Stimulated activated naive CD4-positive, alpha-beta T cell (primary cell): ENCODE measurements at regions not wholly inside any gene's neighbourhood (a gene's known extent, or its start where the extent isn't known, plus 50 kb on each side); places are given as distances from the start of the nearest gene placed in this dataset.
A peak's percentile ranks its signal among the peaks of the same experiment; 100 is the strongest.

ENCODE experiments used
- DNase-seq, 6 experiments: peaks; one replicate each; lab custom pipeline; 2025; lab: John Stamatoyannopoulos, UW

DNA sequence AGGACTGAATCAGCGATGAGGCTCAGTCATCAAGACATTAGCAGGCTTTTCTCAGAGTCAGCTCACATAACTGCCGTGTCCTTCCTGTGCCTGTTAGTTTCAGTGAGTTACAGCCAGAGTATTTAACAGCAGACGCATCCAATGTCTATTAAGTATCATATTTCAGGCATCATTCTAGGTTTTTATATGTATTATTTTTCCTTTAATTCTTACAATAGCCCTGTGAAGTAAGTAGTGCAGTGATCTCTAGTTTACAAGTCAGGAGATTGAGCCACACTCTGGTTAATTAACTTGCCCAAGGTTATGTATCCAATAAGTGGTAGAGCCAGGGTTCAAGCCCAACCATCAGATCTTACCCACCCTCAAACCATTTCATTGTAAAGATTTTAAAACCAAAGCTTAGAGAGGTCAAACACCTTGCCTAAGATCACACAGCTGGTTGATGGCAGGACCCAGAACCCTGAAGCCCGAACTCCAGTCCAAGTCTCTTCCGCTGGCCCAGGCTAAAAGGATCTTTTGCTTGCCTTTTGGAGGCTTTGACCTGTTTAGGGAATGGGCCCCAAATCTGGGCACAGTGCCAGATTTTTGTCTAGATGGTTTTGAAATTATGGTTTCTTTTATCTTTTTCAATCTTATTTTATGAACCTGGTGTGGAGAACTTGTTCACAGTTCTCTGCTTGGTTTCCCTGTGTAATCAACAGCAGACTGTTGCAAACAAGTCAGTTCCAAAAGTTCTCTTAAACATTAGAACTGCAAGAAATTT is 261.2 kb upstream of the CLINT1 start:
- DNase-seq, result no peak

DNA sequence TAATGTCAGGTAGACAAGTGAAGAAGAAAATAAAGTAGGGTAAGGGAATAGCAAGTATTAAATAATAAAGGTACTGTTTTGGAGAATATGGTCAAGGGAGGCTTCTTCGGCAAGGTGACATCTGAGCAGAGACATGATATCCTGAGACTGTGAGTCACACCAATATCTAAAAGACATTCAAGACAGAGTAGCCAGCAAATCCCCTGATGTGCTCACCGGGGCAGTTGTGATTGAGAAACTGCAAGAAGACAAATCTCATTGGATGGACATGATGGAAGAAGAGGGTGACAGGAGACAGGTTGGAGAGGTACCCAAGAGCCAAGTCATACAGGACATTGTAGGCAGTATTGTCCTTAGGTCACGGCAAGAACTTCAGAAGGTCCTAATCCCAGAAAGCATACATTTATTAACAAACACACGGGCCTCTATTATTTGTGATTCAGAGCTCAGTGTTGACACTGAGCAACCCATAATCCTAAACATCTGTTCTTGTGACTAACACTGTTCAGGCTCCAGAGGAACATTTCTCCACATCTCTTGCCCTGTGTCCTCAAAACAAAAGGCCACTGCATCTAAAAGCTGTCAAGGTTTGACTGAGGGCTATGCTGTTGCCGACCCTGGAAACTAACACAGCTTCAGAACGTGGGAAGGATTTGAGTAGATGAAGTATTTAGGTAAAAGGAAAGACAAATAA is 258.7 kb upstream of the CLINT1 start:
- no peak for DNase-seq

DNA sequence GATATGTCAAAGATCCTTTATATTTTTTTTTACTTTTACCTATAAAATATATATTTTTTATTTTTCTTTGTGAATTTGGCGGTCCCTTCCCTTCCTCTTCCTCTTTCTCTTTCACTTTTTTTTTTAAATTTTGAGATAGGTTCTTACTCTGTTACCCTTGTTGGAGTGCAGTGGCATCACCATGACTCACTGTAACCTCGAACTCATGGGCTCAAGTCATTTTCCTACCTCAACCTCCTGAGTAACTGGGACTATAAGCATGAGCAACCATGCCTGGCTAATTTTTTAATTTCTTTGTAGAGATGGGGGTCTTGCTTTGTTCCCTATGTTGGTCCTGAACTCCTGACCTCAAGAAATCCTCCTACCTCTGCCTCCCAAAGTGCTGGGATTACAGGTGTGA is 258.0 kb upstream of the CLINT1 start:
- no peak for DNase-seq

DNA sequence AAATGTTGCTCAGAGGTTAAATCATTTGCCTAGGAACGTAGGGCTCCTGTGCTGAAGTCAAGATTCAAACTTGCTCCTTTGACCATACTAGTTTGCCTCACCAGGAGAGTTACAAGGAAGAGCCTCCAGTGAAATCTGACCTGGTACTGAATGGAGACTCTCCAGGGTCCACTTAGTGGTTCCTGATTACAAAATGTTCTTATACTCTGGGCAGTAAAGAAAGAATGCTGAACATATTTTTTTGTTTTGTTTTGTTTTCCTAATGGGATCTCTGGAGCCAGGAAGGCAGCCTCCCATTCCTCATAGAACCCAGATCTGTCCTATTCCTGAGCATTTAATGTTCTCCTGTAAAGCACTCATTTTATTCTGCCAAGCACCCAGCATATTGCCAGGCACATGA is 256.5 kb upstream of the CLINT1 start:
- DNase-seq, result no peak

DNA sequence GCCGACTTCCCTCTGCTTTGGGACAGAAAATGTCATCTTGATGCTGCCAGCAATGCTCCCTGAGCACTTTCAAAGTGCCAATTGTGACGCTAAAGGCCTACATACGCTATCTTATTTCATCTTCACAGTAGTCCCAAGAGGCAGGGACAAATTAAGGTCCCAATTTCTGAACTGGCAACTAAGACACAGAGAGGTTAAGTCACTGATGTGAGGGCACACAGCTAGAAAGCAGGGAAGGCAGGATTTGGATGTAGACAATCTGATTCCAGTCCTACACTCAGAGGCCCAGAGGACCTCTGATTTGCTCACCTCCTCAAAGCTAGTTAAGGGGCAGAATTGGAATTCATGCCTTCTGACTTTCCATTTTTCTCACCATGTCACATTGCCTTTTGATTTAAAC is 249.2 kb upstream of the CLINT1 start:
- no peak for DNase-seq

DNA sequence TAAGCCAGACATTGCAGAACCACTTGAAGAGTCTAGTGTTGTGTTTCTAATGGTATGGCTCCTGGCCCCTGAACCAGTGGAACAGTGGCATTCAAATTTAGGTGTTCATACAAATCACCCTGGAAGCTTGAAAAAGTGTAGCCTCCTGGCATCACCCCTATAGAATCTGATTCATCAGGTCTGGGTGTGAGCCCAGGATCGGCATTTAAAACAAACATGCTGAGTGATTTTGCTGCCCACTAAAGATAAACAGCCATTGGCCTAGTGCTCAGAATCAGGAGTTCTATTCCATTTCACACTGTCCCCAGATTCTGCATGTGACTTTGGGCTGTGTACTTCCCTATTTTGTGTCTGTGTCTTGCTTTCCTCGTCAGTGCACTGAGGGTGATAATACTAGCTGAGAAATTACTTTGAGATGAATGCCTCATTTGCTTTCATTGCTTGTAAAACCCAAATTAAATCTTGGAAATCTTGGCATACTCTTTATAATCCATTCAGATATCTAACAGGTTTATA is 241.5 kb upstream of the CLINT1 start:
- no peak for DNase-seq

DNA sequence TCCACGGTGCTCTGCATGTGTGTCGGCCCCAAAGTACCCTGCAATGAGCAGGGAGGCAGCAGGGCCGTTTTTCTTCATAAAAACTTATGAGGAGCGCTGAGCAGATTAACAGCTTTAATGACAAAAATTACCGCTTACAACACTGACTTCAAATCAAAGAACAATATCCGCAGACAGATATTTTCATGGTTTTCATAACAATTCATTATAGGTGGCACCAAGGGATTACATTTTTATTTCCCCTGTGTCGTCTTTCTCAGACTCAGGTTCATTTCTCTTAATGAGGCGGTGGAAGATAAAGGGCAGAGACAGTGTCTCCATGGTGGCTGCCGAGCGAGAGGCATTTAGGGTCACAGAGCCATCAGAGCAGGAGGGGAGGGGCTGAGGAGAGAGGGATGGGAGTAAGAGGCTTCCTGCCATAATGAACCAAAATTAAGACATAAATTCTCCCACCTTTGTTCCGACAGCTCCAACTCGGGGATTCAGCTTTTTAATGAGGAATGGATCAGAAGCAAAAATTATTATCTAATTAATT is 240.7 kb upstream of the CLINT1 start:
- DNase-seq, result no peak

DNA sequence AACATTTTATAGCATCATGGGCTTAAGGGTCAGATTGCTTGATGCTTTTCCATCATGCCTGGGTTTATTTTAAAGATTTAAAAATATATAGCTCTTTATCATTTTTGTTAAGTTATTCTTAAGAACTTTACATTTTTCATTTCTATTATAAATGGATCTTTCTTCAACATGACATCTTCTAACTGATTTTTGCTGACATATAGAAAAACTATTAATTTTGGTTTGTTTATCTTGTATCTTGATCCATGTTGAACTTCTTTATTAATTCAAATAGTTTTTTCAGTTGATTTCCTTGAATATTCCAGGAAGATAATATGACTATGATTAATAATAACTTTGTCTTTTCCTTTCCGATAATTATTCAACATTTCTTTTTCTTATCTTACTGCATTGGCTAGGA is 237.9 kb upstream of the CLINT1 start:
- DNase-seq, result no peak

DNA sequence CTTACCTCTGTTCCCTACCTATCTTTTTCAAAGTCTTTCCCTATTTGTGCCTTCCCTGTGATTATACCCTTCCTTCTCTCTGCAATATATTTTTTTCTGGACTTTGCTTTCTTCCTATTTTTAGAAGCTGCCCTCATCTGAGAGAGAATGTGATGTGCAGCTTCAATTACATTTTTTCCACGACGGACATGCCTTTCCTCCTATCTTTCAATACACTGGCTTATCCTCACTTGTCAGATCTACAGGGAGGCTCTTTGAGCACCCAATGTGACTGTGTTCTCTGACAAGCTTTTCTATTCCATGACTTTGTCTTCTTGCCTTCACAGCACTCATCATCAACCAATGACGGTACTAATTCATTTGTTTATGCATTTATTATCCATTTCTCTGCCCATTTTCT is 227.9 kb upstream of the CLINT1 start:
- no peak for DNase-seq

DNA sequence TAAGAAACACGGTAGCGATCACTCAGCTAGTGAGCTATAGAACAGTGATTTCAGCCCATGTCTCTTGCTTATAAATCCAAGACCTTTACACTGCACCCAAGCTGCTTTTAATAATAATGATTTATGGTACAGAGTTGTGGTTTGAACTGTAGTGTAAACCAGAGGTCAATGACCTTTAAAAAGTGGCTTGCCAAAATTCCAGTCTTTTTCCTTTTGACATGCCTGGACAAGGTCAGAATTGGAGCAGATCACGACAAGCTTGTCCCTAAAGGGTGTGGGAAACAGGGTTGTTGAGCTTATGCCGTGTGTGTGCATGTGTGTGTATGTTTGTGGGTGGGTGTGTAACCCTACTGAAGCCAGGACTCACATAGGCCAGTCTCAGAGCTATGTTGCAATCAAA is 225.3 kb upstream of the CLINT1 start:
- no peak for DNase-seq

DNA sequence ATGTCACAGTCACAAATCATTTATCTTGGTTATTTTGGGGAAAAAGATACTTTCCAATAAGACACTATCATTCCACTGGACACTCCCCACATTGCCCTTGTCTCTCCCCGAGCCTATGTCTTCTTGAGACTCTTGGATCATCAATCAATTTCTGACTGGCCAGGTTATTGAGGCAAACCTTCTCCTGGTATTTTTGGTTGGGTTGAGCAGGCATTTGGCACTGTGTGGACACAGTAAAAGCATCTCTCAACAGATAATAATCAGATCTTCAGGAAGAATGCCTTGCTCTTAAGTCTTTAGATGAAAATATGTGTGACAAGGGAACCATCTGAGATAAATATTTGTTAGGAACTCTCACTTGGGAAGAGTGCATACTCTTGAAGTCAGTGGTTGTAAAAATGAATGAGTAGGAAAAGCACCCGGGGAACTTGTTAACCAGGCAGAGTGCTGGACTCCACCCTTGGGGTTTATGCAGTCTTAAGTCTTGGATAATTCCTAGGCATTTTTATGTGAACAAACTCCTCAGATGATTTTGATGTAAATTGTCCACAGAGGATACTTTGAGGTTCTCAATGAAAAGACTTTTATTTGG is 223.8 kb upstream of the CLINT1 start:
- no peak for DNase-seq

DNA sequence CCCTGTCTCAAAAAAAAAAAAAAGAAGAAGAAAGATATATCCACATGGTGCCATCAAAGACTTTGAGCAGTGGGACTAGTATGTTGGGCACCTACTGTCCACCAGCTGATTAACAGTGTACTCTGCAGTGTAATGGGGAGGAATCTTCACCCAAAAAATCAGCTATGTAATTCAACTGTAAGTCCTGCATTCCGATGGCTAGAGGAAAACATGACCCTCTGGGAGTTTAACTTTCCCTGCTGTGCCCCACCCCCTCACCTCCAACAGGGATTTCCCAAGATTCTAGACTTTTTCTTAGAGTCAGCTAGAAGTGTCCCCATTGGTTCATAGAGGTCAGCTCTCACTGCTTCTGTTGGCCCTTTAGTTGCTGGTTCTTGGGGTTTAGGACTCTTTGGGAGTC is 221.2 kb upstream of the CLINT1 start:
- no peak for DNase-seq

DNA sequence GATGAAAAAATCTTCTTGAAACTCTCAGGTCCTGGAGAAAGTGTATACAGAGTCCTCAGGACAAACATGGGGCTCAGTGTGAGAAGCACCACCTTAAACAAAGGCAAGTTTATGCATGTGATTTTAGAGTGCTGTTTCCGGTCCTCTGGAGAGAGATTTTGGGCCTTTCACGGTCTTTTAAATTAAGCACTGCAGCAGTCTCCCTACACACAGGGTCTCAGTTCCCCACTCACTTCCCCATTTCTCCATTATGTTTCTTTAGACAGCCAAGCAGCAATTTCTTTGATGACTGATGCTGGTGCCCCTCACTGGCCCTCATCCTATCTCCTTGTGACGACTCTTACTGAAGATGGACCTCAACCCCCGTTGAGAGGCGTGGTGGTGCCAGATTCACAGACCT is 220.2 kb upstream of the CLINT1 start:
- DNase-seq, result no peak

DNA sequence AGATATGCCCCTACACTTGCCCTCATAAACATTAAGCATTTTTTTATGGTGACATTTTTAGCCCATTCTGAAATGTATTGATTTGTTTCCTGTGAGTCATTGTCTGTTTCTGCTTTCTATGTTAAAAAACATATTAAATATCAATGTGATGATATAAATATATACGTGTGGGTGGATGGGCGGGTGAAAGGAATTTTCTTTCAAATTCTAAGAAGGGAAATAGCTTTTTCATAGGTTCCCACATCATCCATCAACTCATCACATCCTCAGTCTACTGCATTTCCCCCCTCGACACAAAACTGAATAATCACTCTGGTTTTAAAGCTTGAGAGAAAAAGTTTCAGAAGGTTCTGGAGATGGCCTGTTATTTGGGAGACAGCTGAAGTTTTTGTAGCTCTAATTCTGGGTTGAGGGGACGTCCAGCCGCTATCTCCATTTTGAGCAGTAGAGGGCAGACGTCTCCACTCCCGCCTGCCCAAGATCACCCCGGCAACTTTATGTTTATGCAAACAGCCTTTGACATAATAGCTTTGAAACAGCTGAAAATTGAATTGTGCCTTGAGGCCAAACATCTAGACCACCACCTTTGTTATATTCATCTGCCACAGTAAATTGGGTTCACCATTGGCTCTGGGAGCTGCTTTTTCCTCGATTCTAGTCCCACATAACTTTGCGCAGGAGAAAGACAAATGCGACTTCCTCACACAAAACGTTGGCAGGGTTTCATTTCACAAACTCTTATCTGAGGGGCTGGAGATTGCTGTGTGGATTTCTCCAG is 216.2 kb upstream of the CLINT1 start:
- DNase-seq, result peak in 5 of 6 experiments; percentile 4 to 53 (median 33)

DNA sequence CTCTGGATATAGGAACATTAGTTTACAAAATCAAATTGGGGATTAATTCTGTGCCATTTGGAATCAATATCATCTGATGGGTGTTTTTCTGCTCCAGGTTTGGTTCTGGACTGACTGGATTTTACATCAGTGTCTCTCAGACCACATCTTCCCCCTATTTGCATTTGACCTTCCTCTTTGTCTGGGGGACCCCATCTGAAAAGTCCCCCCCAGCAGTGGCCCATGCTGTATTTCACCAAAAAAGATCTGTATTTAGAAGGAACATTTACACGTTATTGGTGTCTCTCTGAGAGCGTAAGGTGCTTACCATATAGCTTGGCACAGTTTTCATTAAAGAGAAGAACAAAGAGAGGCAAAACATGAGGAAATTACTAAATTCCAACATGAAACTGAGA is 215.6 kb upstream of the CLINT1 start:
- DNase-seq, result no peak

DNA sequence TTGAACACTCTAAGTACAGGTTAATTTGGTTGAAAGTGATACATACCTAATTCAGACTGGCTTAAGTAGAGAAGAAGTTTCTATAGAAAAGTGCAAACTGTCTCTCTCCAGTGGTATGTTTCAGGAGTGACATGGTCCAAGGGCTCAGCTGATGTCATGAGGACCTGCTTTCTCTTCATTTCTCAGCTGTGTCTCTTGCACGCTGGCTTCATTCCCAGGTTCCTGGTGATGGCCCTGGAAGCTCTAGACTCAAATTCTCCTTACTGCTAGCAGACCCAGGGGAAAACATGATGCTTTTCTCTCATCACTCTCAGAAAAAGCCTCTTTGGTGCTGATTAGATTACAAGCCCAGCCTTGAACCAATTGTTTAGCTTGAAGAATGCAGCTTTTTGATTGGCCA is 211.9 kb upstream of the CLINT1 start:
- DNase-seq, result no peak

DNA sequence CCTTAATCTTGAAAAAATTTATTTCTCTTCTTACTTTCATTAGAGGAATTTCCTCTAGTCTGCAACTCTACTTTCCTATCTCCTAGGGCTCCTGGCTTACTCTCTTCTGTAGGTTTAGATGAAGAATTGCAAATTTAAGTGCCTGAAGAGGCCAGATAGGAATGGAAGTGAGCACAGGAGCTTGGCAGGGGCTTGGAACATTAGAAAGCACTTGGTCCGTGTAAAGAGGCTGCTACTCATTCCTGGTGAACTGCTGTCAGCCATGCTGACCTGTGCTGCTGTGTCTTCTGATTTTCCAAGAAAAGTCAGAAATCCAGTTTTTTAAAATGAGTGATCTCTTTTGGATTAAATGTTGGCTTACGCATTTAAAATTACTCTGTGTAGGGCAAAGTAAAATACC is 210.9 kb upstream of the CLINT1 start:
- DNase-seq, result no peak

DNA sequence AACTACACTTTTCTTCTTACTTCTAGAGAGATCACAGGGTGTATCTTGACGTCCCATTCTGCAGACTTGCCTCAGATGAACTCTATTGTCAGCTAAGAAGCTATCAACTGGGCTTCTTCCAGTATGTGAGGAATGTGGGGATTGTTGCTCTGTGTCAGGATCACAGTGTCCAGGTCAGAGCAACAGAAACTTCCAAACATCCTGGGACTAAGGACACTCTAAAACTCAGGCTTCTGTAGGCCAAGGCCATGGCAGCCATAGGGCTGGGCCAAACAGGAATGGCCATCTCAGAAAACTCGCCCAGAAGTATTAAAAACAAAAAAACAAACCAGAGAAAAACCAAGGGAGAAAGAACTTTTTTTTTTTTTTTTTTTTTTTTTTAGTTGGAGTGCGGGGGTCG is 210.0 kb upstream of the CLINT1 start:
- no peak for DNase-seq

DNA sequence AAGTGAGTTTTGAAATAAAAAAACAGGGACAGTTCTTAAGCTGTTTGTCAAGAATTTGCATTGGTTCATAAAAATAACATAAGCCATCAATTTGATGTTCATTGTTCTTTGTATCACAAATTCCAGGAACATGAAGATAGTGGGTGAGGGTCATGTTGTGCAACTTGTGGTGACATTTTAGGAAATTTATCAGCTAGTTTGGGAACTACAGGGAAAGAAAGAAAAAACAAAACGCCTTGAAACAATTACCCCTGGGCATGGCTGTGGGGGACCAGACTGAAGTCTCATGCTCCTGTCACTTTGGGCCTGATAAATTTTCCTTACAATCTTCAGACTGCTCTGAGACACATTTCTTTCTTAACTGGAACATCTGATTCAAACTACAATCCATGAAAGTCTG is 207.1 kb upstream of the CLINT1 start:
- no peak for DNase-seq

DNA sequence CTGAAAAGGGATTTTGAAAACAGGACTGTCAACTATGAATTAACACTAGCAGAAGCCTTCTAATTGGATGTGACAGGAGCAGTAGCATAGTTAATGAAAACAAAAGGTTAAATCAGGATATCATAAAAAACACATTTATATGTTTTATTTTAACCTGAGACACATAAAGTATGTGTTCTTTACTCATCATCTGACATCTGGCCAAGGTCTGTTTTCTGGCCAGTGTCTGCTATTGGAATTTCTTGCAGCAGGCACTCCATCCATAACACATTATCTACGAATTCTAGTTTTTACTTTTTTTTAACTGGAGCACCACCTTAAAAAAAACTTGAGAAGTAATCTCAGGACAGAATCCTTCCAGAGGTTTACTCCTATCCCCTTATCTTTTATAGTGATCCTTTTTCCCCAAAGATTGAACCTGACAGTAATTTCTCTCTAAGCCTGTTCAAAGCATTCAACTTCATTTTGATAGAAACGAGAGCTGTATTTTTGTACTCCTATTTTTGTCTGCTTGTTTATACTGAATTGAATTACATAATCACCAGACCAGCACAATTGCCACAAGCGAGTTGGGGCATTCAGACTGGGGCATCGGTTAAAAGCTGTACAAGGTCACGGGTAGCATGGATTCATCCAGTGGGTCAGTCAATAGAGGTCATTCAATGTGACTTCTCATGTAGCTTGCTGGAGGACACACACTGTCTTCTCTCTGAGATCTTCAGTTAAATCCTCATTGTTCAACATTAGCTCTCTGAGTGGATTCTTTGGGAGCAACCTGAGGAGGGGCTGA is 205.6 kb upstream of the CLINT1 start:
- DNase-seq, result no peak

DNA sequence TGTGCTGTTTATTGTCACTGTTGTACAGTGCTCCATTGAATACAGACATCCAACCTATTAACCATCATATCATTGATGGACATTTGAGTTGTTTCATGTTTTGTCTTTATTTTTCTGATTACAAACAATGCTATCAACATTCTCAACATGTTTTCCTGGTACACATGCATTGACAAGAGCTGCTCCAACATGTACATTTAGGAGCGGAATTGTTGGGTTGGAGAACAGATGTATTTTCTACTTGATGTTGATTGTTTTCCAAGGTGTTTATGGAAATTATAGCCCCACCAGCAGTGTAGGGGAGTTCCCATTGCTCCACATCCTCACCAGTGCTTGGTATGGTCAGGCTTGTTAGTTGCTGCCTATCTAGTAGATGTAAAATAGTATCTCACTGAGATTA is 204.1 kb upstream of the CLINT1 start:
- DNase-seq, result no peak
